Esophagus squamous epithelium (tissue), 5 donors: ENCODE measurements at regions not wholly inside any gene's neighbourhood (a gene's known extent, or its start where the extent isn't known, plus 50 kb on each side); places are given as distances from the start of the nearest gene placed in this dataset.

Experiments
- DNase-seq: peaks from one replicate; lab custom pipeline; 2025; lab: John Stamatoyannopoulos, UW
- H3K27ac ChIP-seq, 4 donors: fragments of 200-600 bp; sonication (generic); one replicate each; pipeline ENCODE4 v1.5.1; 2016 to 2019; ENCODE audit warnings: mild to moderate bottlenecking in 1 of 4
- H3K27me3 ChIP-seq, 4 donors: fragments of 200-600 bp; sonication (generic); 1 replicate in 3 of 4; 2 replicates in 1 of 4; pipeline versions ENCODE4 v1.5.1 to v1.6.0; 2017 to 2021; ENCODE audit warnings: antibody characterized with exemption in 1 of 4
- H3K36me3 ChIP-seq, 3 donors: fragments of 200-600 bp; sonication (generic); one replicate each; pipeline ENCODE4 v1.5.1; 2016 to 2019
- H3K4me1 ChIP-seq, 3 donors: fragments of 200-600 bp; sonication (generic); one replicate each; pipeline ENCODE4 v1.5.1; 2017 to 2019
- H3K4me3 ChIP-seq, 4 donors: fragments of 200-600 bp; sonication (generic); 1 replicate in 3 of 4; 2 replicates in 1 of 4; pipeline ENCODE4 v1.5.1; 2016 to 2019; ENCODE audit warnings: mild to moderate bottlenecking in 2 of 4, moderate library complexity in 1 of 4
- H3K9me3 ChIP-seq, 3 donors: fragments of 200-600 bp; sonication (generic); one replicate each; pipeline ENCODE4 v1.5.1; 2016 to 2019
- POLR2A ChIP-seq, 4 donors: fragments of 450-650 bp; IDR thresholded peaks; one replicate each; pipeline ENCODE4 v1.6.1; 2017; ENCODE audit warnings: antibody characterized with exemption in 4 of 4, mild to moderate bottlenecking in 4 of 4, moderate library complexity in 3 of 4
- WGBS, 2 donors: methylation state at CpG; one replicate each; pipeline ENCODE4 v1.1.5; 2018; 5-methylcytosine and 5-hydroxymethylcytosine counted together
- intact Hi-C: fragments of 100-400 bp; cut with DNase I; formaldehyde crosslinking; loops from one replicate; pipeline ENCODE4 v1.15.0; 2022
- TF ChIP-seq, protein P1 (sequence below), 6 experiments: fragments of 450-650 bp in 4 of 6; fragments of 200-600 bp in 2 of 6; sonication (generic) in 2 of 6; IDR thresholded peaks; one replicate each; pipeline ENCODE4 v1.5.1; 2016 to 2019; ENCODE audit warnings: antibody characterized with exemption in 6 of 6, mild to moderate bottlenecking in 4 of 6, moderate library complexity in 4 of 6
- donor health status: DM: yes; HTN: yes; CAD: no.

- no peaks in the 10 kb centered on the region for H3K4me1 ChIP-seq
- no peaks in the 10 kb centered on the region for H3K36me3 ChIP-seq
- intact Hi-C loops = no loop called here
- no peak for TF ChIP-seq POLR2A (IDR thresholded peaks at IDR 0.05)
- TF ChIP-seq, protein P1, sequence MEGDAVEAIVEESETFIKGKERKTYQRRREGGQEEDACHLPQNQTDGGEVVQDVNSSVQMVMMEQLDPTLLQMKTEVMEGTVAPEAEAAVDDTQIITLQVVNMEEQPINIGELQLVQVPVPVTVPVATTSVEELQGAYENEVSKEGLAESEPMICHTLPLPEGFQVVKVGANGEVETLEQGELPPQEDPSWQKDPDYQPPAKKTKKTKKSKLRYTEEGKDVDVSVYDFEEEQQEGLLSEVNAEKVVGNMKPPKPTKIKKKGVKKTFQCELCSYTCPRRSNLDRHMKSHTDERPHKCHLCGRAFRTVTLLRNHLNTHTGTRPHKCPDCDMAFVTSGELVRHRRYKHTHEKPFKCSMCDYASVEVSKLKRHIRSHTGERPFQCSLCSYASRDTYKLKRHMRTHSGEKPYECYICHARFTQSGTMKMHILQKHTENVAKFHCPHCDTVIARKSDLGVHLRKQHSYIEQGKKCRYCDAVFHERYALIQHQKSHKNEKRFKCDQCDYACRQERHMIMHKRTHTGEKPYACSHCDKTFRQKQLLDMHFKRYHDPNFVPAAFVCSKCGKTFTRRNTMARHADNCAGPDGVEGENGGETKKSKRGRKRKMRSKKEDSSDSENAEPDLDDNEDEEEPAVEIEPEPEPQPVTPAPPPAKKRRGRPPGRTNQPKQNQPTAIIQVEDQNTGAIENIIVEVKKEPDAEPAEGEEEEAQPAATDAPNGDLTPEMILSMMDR (IDR thresholded peaks at IDR 0.05) = no peak
- WGBS, 2 donors = 25 to 27% methylated on average over 1 of the region's 1 CpG
- no peak overlapping the region for H3K27ac ChIP-seq
- DNase-seq = no peak
- H3K27me3 ChIP-seq = no peaks in the 10 kb centered on the region
- no peak overlapping the region for H3K4me3 ChIP-seq
- no peaks in the 10 kb centered on the region for H3K9me3 ChIP-seq
These were observed 1054.7 kb upstream of the TMPRSS15 start for GRCh38 chr21:19458295-19458694.

DNA sequence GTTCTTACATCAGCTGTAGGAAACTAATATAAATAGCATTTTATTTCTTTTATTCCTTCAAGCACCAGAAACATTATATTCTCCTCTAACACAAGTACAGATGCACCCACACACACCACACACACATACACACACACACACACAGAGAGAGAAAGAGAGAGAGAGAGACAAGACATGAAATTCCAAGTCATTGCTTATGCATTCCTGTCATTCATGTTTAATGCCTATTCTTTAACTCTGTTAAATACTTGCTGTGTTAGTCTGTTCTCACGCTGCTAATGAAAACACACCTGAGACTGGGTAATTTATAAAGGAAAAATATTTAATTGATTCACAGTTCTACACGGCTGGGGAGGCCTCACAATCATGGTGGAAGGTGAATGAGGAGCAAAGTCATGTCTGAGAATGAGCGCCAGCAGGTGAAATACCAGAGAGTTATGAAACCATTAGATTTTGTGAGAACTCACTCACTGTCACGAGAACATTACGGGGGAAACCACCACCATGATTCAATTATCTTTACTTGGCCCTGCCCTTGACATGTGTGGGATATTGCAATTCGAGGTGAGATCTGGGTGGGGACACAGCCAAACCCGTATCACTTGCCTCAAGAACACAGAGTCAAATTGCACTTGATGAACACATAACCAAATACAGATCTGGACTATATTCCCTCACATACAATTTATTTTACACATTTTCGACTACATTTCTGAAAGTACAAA lies 1058.1 kb upstream of the TMPRSS15 start:
- Histone ChIP-seq H3K4me1 (no peaks in the 10 kb centered on the region), H3K4me3 (no peak overlapping the region), H3K9me3 (no peaks in the 10 kb centered on the region), H3K36me3 (no peaks in the 10 kb centered on the region), H3K27me3 (no peaks in the 10 kb centered on the region), H3K27ac (no peak overlapping the region)
- intact Hi-C loops = no loop called here
- no peak for DNase-seq
- WGBS, 2 donors = 50 to 68% methylated on average over 8 of the region's 8 CpGs
- TF ChIP-seq, protein P1 (IDR thresholded peaks at IDR 0.05) = no peak
- TF ChIP-seq POLR2A (IDR thresholded peaks at IDR 0.05) = no peak

DNA sequence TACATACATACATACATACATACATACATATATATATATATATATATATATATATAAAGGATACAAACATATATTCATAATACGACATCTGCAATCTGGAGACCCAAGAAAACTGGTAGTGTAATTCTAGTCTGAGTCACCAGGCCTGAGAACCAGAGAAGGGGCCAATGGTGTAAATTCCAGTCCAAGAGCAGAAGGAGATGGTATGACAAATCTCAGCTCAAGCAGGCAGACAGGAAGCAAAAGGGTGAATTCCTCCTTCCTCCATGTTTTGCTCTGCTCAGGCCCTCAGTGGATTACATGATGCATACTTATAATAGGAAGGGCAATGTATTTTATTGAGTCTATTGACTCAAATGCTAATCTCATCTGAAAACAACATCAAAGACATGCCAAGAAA lies 1060.4 kb upstream of the TMPRSS15 start:
- intact Hi-C loops = no loop called here
- H3K27me3 ChIP-seq = no peaks in the 10 kb centered on the region
- no peaks in the 10 kb centered on the region for H3K4me1 ChIP-seq
- H3K4me3 ChIP-seq = no peak overlapping the region
- H3K36me3 ChIP-seq = no peaks in the 10 kb centered on the region
- DNase-seq = no peak
- TF ChIP-seq, protein P1 (IDR thresholded peaks at IDR 0.05) = no peak
- TF ChIP-seq POLR2A (IDR thresholded peaks at IDR 0.05) = no peak
- no peak overlapping the region for H3K27ac ChIP-seq
- H3K9me3 ChIP-seq = peaks cover 0 to 5% (median 0%) of the 10 kb centered on the region in 3 donors
- 71 to 88% methylated on average over 1 of the region's 1 CpG for WGBS, 2 donors

- no peak for DNase-seq
- H3K27ac ChIP-seq = no peak overlapping the region
- TF ChIP-seq, protein P1 (IDR thresholded peaks at IDR 0.05) = no peak
- no peak for TF ChIP-seq POLR2A (IDR thresholded peaks at IDR 0.05)
- intact Hi-C loops = no loop called here
- no peaks in the 10 kb centered on the region for H3K27me3 ChIP-seq
- H3K4me1 ChIP-seq = no peaks in the 10 kb centered on the region
- peaks cover 0 to 19% (median 0%) of the 10 kb centered on the region in 3 donors for H3K9me3 ChIP-seq
- H3K4me3 ChIP-seq = no peak overlapping the region
- WGBS, 2 donors = 94 to 100% methylated on average over 2 to 3 of the region's 3 CpGs
- H3K36me3 ChIP-seq = no peaks in the 10 kb centered on the region
These were observed 1065.6 kb upstream of the TMPRSS15 start for GRCh38 chr21:19468991-19469715.

GRCh38 chr21:19475525-19475924 lies 1071.9 kb upstream of the TMPRSS15 start:
- 66 to 86% methylated on average over 1 of the region's 1 CpG for WGBS, 2 donors
- no peaks in the 10 kb centered on the region for H3K36me3 ChIP-seq
- H3K4me3 ChIP-seq = no peak overlapping the region
- no peak overlapping the region for H3K27ac ChIP-seq
- intact Hi-C loops = no loop called here
- H3K4me1 ChIP-seq = no peaks in the 10 kb centered on the region
- no peaks in the 10 kb centered on the region for H3K27me3 ChIP-seq
- TF ChIP-seq, protein P1 (IDR thresholded peaks at IDR 0.05) = no peak
- no peak for TF ChIP-seq POLR2A (IDR thresholded peaks at IDR 0.05)
- no peak for DNase-seq
- H3K9me3 ChIP-seq = peaks cover 0 to 41% (median 0%) of the 10 kb centered on the region in 3 donors
